ENCODE measurements at regions not wholly inside any gene's neighbourhood (a gene's known extent, or its start where the extent isn't known, plus 50 kb on each side); places are given as distances from the start of the nearest gene placed in this dataset.

DNA sequence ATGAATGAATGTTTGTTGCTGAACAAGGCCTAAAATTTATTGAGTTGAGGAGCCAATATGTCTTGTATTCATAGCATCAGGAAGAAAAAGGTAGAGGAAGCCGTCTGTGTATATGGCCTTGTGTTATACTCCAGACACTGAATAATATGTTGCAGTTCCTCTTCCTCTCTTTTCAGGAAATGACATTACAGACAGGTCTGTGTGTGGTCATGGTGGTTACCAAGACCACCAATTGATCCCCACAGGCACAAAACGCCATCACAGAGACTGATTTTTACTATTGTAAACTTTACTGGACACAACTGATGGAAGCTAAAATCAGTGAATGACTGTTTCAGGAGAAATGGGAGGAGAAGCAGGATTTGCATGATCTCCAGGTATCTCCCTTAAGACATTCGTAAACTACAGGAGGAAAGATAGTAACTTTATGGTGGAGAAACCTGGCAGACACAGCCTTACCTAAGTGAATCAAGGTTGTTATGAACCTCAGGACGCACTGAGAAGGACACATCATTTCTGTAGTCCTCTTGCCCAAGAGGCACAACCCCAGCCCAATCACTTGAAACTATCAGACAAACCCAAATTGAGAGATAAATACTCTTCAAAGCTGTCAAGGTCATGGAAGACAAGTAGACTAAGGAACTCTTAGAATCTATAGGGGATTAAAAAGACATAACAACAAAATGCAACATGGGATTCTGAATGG, 334.1 kb upstream of the RGS6 start:
- no peak for DNase-seq (ENCODE audit: low read depth, low spot score)

DNA sequence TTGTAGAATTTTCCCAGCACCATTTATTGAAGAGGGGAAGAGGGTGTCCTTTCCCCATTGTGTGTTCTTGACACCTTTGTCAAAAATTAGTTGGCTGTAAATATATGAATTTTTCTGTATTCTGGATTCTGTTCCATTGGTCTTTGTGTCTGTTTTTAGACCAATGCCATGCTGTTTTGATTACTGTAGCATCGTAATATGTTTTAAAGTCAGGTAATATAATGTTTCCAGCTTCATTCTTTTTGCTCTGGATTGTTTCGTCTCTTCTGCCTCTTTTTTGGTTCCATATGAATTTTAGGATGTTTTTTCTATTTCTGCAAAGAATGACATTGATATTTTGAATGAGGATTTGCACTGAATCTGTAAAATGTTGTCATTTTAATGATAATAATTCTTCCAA, 331.9 kb upstream of the RGS6 start:
- DNase-seq (ENCODE audit: low read depth, low spot score), result no peak

DNA sequence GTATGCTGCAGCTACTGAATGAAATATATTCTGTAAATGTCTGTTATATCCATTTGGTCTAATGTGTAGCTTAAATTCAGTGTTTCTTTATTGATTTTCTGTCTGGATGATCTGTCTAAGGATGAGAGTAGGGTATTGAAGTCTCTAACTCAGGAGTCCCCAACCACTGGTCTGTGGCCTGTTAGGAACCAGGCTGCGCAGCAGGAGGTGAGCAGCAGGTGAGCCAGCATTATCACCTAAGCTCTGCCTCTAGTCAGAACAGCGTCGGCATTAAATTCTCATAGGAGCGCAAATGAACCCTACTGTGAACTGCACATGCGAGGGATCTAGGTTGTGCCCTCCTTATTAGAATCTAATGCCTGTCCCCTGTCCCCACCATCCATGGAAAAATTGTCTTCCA, 329.7 kb upstream of the RGS6 start:
- no peak for DNase-seq (ENCODE audit: low read depth, low spot score)

DNA sequence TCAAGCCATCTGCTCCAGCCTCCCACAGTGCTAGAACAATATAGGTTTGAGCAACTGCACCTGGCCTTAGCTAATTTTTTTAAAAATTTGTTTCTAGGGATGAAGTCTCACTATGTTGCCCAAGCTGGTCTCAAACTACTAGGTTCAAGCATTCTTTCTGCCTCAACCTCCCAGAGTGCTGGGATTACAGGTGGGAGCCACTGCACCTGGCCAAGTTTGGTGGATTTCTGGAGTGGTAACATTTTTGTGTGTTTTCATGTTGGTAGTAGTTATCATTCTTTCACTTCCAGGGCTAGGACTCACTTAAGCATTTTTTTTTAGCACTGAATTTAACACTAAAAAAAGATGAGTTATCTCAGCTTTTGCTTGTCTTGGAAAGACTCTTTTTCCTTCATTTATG, 328.0 kb upstream of the RGS6 start:
- no peak for DNase-seq (ENCODE audit: low read depth, low spot score)

DNA sequence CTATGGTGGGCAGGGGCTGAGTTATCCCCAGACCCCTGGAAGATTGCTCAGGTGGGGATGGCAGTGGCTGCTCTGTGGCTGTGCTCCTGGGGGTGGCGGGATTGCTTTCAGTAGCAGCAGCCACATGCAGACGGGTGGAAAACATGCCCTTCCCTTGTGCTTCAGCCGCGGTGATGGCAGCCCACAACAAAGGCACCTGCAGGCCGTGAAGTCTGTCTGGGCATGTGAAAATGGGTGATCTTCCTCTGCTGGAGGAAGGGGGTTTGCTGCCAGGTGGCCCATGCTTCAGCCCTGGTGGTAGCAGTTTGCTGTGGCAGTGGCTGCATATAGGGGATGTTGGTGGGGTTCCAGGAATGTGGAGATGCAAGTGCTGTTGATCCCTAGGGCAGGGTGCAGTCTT, 326.2 kb upstream of the RGS6 start:
- no peak for DNase-seq (ENCODE audit: low read depth, low spot score)

DNA sequence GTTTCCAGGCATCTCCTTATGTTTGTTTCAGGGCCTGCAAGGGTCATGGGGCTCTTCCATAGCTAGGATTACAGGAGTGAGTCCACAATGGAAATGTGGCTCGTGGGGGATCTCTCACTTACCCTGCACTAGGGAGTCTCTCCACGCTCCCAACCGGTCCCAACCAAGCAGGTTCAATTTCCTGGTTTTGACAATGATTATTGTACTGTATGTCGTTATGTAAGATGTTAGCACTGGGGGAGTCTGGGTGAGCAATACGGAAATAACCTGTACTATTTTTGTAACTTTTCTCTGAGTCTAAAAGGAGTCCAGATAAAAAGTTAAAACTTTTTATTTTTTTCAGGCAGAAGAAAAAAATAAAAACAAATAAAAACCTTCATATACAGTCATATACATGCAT, 325.7 kb upstream of the RGS6 start:
- no peak for DNase-seq (ENCODE audit: low read depth, low spot score)

DNA sequence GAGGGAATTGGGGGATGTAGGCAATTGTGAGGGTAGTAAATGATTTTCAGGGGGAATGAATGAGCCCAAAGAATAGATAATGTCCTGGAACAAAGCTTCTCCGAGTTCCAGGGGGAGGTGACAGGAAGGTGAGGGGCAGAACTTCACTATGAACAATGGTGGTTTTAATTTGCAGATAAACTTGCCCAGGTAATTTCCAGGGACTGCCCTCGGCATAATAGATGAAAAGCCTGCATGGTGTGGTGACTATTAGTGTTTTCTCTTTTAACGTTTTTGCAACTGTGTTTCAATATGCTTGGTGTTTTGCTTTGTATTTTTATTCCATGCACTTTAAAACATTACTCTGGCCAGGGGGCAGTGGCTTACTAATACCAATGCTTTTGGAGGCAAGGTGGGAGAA, 325.2 kb upstream of the RGS6 start:
- DNase-seq (ENCODE audit: low read depth, low spot score), result no peak

DNA sequence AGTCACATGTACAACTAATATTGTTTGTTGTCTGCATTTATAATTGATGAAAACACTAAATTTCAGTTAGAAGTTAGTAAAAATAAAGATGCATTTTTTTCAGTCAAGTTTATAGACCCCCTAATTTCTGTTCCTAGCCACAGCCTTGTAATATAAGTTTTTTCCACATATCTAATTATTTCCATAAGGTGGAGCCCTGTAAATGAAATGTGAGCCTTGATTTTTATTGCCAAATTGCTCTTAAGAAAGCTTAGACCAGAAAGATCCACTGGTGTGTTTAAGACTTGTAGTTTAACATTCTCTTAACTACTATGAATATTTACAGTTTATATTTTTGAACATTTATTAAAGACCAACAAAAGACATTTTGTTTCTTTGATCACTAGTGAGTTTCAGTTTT, 322.1 kb upstream of the RGS6 start:
- DNase-seq (ENCODE audit: low read depth, low spot score), result no peak

DNA sequence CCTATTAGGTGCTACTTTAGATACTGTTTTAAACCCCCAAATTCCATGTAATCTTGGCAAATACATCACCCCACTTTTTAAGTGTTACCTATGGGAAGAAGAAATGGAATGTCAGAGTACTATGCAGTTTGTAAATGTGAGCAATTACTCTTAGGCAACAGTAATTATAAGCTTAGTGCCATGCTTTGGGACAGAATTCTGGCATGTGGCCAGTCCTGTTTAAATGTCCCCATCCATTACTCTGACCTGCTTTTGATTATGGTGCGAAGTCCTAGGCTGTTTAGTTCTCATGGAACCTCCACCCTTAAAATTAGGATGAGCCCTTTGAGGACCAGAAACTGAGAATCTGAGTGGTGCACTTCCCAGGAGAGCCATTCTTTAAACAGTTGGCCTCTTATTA, 321.4 kb upstream of the RGS6 start:
- DNase-seq (ENCODE audit: low read depth, low spot score), result no peak

DNA sequence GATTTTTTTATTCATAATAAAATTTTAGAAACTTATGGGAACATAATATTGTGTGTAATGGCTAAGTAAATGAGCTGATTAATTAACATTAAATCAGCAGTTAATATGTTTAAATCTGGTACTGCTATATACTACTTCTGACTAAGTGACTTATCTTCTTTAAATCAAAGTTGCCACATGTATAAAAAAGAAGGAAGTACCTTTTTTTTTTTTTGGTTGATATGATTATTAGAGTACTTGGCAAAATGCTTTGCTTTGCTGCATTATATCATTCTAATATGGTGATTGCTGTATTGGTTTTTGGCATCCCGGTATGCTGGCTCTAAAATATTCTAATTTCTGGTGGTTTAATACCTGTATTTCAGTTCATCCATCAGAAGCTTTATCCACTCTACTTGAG, 319.1 kb upstream of the RGS6 start:
- no peak for DNase-seq (ENCODE audit: low read depth, low spot score)

DNA sequence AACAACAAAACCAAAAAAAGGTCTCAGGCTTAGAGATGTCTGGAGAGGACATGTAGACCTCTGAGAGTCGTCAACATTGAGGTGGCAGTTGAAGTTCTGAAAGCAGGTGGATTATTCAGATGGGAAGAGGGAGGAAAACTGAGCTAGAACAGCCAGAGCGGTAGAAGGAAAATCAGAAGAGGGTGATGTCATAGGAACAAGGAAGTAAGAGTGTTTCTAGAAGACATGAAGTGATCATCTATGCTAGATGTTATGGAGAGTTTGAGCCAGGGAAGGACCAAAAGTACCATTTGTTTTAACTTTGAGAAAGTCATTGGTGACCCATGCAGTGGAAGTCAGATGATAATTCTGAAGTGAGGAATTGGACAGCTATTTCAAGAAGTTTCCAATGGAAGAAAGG, 316.2 kb upstream of the RGS6 start:
- DNase-seq (ENCODE audit: low read depth, low spot score), result no peak

DNA sequence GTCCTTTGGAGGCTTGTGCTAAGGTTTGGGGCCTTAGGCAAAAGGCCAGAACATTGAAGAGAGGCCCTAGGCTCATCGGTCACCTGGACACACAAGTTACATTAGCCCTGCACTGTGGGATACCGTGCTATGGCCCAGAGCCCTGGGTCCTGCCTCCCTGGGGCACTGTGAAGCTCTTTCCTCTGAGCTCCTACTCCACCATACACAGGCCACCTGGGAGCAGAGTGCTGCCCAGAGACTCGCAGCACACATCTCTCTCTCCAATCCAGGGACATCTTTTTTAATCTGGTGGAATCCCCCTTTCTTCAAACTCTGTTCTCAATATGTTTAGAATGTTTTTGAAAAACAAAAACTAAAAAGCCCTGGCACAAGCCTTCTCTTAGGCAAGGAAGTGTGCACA, 314.2 kb upstream of the RGS6 start:
- no peak for DNase-seq (ENCODE audit: low read depth, low spot score)

DNA sequence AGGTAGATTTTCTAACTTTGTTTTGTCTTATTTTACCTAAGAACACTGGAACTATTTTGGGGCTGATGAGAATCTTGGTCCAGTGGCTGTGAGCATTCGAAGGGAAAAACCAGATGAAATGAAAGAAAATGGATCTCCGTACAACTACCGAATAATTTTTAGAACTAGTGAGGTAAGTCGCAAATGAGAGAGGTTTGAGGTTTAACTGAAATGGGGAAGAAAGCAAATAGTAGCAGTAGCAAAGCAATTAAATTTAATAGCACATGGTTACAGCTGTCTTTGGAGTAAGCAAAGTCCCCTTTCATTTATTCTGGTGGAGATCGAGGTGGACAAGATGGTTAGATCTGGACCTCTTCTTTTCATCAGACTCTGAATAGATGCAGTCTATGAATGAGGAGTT, 313.5 kb upstream of the RGS6 start:
- DNase-seq (ENCODE audit: low read depth, low spot score), result no peak

DNA sequence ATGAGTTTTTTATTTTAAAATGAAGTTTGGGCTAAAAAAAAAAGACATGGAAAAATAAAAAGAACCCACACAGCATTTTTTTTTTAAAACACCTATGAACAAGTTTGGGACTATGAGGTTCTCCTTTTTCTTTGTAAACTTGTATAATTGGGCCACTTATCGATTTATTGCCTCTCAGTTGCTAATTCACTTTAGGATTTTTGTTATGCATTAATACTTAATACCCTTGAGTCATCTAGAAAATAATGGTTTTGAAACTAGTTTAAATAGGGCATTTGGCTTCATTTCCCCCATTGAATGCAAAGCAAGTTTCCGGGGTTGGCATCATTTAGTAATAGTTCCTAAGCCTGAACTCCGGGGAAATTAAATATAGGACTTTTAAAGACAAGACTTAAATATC, 312.8 kb upstream of the RGS6 start:
- no peak for DNase-seq (ENCODE audit: low read depth, low spot score)

DNA sequence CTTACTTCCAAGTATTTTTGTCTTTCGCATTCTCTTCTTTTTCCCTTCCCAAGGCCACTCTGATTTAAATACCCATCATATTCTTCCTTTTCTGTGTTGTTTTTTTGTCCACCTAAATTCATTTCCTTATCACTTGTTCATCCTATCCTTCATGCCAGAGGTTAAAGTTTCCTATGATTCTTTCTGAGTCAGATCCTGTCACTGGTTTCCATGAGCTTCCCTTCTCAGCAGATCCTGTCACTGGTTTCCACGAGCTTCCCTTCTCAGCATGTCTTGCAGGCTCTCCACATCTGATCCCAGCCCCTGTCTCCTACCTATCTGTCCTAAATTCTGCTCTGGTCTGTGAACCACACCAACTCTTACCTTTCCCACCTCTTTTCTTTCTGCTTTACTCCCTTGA, 311.8 kb upstream of the RGS6 start:
- peak; percentile 8 for DNase-seq (ENCODE audit: low read depth, low spot score)

DNA sequence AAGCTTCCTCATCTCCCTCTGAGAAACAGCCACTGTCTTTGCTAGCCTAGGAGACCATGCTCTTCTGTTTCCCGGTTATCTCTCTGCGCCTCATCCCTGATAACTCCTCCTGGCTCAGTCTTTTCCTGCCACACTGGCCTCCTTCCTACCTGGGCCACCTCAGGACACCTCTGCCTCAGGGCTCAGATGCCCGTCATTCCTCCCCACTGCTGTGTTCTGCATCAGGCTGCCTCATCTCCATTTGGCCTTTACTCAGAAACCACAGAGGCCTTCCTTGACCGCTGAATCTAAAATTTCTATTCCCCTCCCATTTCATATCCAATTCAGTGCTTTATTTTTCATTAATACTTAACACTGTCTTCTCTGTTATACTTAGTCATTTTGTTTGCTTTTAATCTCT, 311.0 kb upstream of the RGS6 start:
- DNase-seq (ENCODE audit: low read depth, low spot score), result no peak

DNA sequence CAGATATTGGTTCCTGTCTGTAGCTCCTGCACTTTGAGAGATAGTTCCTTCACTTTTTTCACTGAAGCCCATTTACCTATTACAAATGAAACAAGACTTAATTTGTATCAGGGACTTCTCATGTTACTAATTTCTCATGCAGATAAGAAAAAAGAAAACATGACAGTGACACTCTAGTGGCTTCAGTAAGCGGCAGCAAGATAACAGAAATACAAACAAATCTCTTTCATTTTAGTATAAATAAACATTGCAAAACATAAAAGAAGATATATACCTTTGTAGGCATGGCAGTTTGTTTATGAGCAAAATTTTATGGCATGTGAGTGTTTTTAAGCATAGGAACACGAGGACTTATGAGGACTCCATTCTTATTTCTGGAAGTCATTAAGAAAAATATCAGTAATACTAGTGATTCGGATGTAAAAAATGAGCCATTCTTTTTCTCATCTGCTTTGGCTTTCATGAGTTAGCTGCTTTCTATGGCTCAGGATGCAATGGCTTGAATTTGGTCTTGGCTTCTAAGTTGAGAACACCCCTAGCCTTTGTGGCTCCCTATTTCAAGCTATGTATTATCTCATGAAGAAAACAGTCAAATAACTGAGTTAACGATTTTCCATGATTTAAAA, 310.1 kb upstream of the RGS6 start:
- no peak for DNase-seq (ENCODE audit: low read depth, low spot score)

DNA sequence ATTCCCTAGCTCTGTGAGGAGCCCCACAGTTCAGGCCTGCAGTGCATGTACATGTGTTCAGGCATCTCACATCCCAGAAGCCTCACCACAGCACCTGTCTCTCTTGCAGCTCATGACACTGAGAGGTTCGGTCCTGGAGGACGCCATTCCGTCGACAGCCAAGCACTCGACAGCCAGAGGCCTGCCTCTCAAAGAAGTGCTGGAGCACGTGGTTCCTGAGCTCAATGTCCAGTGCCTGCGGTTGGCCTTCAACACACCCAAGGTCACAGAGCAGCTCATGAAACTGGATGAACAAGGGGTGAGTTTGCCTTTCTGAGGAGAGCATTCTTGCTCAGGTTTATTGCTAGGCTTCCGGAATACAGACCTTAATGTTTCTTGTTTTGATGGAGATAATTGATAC, 308.3 kb upstream of the RGS6 start:
- no peak for DNase-seq (ENCODE audit: low read depth, low spot score)

DNA sequence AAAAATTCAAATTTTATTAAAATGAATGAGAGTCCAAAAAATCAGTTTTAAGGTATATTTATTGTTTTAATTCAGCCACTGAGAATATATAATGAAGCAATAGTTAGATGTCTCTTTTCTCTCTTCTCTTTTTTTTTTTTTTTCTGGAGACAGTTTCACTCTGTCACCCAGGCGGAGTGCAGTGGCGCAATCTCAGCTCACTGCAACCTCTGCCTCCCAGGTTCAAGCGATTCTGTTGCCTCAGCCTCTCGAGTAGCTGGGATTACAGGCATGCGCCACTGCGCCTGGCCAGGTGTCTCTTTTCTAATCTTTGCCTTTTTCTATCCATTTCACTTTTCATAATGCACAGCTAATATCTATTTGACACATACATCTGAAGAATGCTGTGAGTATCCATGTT, 307.1 kb upstream of the RGS6 start:
- no peak for DNase-seq (ENCODE audit: low read depth, low spot score)

DNA sequence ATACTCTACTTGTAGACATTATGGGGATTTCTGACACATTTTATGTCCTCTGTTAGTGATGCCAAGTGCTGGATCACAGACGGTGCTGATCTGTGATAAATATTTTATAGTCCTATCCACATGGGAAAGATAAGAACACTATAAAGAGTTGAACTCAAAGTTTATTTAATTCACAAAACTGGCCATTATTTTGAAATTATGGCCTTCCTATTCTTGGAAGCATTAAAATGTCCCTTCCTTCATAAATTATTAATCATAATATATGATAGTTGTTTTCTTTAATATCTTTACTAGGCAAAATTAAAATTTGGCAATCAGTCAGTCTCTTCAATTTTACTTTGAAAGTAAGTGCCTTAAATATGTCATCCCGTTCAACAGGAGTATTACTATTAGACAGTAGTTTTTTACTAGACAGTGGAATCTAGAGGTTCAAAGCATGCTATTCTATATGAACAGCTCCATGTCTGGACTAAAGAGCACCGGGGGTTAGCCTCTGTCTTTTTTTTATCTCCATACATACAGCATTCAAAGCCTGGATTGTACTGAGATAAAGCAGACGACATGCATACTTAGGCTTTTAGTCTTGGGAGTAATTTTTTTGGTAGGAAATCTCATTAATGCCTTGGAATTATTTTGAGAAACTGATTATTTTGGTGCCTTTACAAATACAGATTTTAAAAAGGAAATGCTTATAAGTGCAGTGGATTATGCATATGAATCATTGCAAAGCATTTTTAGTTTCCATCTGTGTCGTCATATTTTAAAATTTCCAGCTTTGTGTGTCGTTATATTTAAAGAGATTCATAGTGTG, 306.1 kb upstream of the RGS6 start:
- no peak for DNase-seq (ENCODE audit: low read depth, low spot score)

DNA sequence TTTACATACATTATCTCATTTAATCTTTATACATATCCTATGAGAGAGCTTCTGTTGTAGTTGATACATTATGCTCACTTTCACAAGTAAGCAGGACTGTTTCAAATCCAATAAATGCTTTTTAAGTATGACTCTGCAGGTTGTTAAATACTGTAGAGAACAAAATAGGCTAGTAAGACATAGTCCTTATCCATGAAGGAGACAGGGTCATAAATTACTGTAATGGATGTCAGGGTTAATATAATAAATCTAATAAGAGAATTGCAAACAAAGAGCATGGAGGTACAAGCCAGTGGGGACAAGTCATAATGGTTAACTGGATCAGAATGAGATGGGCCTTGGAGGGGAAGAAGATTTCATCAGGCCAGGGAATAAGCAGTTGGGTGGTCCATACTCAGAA, 303.8 kb upstream of the RGS6 start:
- DNase-seq (ENCODE audit: low read depth, low spot score), result no peak

DNA sequence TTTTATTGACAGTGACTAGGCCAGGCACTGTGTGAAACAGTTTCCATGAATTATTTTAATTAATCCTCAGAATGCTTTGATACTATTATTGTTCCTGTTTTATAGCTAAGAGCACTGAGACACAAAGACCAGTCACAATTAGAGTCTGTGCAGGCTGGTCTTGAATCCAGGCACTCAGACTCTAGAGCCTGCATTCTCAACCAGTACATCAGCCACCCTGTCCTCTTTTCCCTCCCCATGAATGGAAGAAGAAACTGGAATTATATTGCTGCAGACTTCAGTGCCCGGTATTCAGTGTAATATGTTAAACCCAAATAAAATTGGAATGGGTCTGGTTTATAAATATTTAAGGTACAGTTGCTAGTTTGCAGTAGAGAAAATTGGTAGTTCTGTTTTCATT, 303.0 kb upstream of the RGS6 start:
- DNase-seq (ENCODE audit: low read depth, low spot score), result no peak
